ENCODE measurements at regions not wholly inside any gene's neighbourhood (a gene's known extent, or its start where the extent isn't known, plus 50 kb on each side); places are given as distances from the start of the nearest gene placed in this dataset.

GRCh38 chr6:142523515-142524375, 221.9 kb downstream of the ADGRG6 start:
- TF ChIP-seq FOXM1 (IDR thresholded peaks at IDR 0.05; ENCODE audit: borderline replicate concordance) (no peak), BHLHE40 (IDR thresholded peaks at IDR 0.05; ENCODE audit: borderline replicate concordance) (no peak), NFRKB (IDR thresholded peaks at IDR 0.05) (no peak), FOXK2 (IDR thresholded peaks at IDR 0.05) (no peak), CTBP1 (IDR thresholded peaks at IDR 0.05; ENCODE audit: borderline replicate concordance) (no peak), L3MBTL2 (conservative IDR thresholded peaks at IDR 0.05) (no peak), ZNF384 (IDR thresholded peaks at IDR 0.05) (no peak), FOXA1 (IDR thresholded peaks at IDR 0.05) (no peak), ELF4 (IDR thresholded peaks at IDR 0.05) (no peak), TARDBP (IDR thresholded peaks at IDR 0.05) (no peak), SP1 (IDR thresholded peaks at IDR 0.05) (no peak), ARNT (IDR thresholded peaks at IDR 0.05) (no peak), SUZ12 (IDR thresholded peaks at IDR 0.05) (no peak)
- TF ChIP-seq, protein P1, sequence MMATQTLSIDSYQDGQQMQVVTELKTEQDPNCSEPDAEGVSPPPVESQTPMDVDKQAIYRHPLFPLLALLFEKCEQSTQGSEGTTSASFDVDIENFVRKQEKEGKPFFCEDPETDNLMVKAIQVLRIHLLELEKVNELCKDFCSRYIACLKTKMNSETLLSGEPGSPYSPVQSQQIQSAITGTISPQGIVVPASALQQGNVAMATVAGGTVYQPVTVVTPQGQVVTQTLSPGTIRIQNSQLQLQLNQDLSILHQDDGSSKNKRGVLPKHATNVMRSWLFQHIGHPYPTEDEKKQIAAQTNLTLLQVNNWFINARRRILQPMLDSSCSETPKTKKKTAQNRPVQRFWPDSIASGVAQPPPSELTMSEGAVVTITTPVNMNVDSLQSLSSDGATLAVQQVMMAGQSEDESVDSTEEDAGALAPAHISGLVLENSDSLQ (IDR thresholded peaks at IDR 0.05): no peak

All from HEK293T (cell line).